ENCODE measurements at regions not wholly inside any gene's neighbourhood (a gene's known extent, or its start where the extent isn't known, plus 50 kb on each side); places are given as distances from the start of the nearest gene placed in this dataset.

GRCh38 chr20:62585461-62585970 lies 56.8 kb upstream of the SLCO4A1 start:
- H3K4me3 ChIP-seq (ENCODE audit: low read depth, low read length): no peak overlapping the region
- peaks cover 55% of the 10 kb centered on the region for H3K27me3 ChIP-seq (ENCODE audit: control insufficient read depth, insufficient read depth, low read length)
- no peaks in the 10 kb centered on the region for H3K36me3 ChIP-seq (ENCODE audit: control insufficient read depth, insufficient read depth, low read length)
- no peak for DNase-seq (ENCODE audit: low read depth)
- TF ChIP-seq CTCF (IDR thresholded peaks at IDR 0.05; ENCODE audit: insufficient read depth, low read length, poor library complexity, severe bottlenecking): no peak

- TF ChIP-seq CTCF (IDR thresholded peaks at IDR 0.05; ENCODE audit: insufficient read depth, low read length, poor library complexity, severe bottlenecking): no peak
- Histone ChIP-seq H3K36me3 (ENCODE audit: control insufficient read depth, insufficient read depth, low read length) (no peaks in the 10 kb centered on the region), H3K4me3 (ENCODE audit: low read depth, low read length) (no peak overlapping the region), H3K27me3 (ENCODE audit: control insufficient read depth, insufficient read depth, low read length) (peaks cover 42% of the 10 kb centered on the region)
- DNase-seq (ENCODE audit: low read depth): no peak
Measured at GRCh38 chr20:62586799-62587198, 55.5 kb upstream of the SLCO4A1 start.

- no peak for TF ChIP-seq CTCF (IDR thresholded peaks at IDR 0.05; ENCODE audit: insufficient read depth, low read length, poor library complexity, severe bottlenecking)
- peaks cover 32% of the 10 kb centered on the region for H3K27me3 ChIP-seq (ENCODE audit: control insufficient read depth, insufficient read depth, low read length)
- H3K4me3 ChIP-seq (ENCODE audit: low read depth, low read length): no peak overlapping the region
- DNase-seq (ENCODE audit: low read depth): no peak
- no peaks in the 10 kb centered on the region for H3K36me3 ChIP-seq (ENCODE audit: control insufficient read depth, insufficient read depth, low read length)
Measured at GRCh38 chr20:62587757-62588402, 54.4 kb upstream of the SLCO4A1 start.

GRCh38 chr20:62588458-62589149 lies 53.7 kb upstream of the SLCO4A1 start:
- Histone ChIP-seq H3K4me3 (ENCODE audit: low read depth, low read length) (no peak overlapping the region), H3K36me3 (ENCODE audit: control insufficient read depth, insufficient read depth, low read length) (no peaks in the 10 kb centered on the region), H3K27me3 (ENCODE audit: control insufficient read depth, insufficient read depth, low read length) (peaks cover 27% of the 10 kb centered on the region)
- TF ChIP-seq CTCF (IDR thresholded peaks at IDR 0.05; ENCODE audit: insufficient read depth, low read length, poor library complexity, severe bottlenecking): no peak
- no peak for DNase-seq (ENCODE audit: low read depth)

- H3K4me3 ChIP-seq (ENCODE audit: low read depth, low read length): no peak overlapping the region
- H3K36me3 ChIP-seq (ENCODE audit: control insufficient read depth, insufficient read depth, low read length): no peaks in the 10 kb centered on the region
- no peak for DNase-seq (ENCODE audit: low read depth)
- TF ChIP-seq CTCF (IDR thresholded peaks at IDR 0.05; ENCODE audit: insufficient read depth, low read length, poor library complexity, severe bottlenecking): no peak
- peaks cover 23% of the 10 kb centered on the region for H3K27me3 ChIP-seq (ENCODE audit: control insufficient read depth, insufficient read depth, low read length)
Measured at GRCh38 chr20:62589150-62589498, 53.2 kb upstream of the SLCO4A1 start.
